IMR-90 (cell line): ENCODE measurements at regions not wholly inside any gene's neighbourhood (a gene's known extent, or its start where the extent isn't known, plus 50 kb on each side); places are given as distances from the start of the nearest gene placed in this dataset.

Source experiments
- BHLHE40 ChIP-seq: fragments of 150-350 bp; IDR thresholded peaks from 2 replicates; pipeline ENCODE4 v1.6.1; 2016; ENCODE audit warnings: mild to moderate bottlenecking, low read depth, low read length
- CEBPB ChIP-seq: IDR thresholded peaks from 2 replicates; pipeline ENCODE4 v1.6.1; 2012; ENCODE audit warnings: low read depth, low read length, improper control_type of control experiment
- CTCF ChIP-seq: conservative IDR thresholded peaks from 2 replicates; pipeline ENCODE4 v1.5.1; 2012; ENCODE audit warnings: mild to moderate bottlenecking, low read depth, low read length, improper control_type of control experiment
- ELK1 ChIP-seq: fragments of 150-350 bp; IDR thresholded peaks from 2 replicates; pipeline ENCODE4 v1.6.1; 2016; ENCODE audit warnings: low read depth, mild to moderate bottlenecking, low read length, moderate library complexity, borderline replicate concordance
- FOS ChIP-seq: fragments of 150-350 bp; IDR thresholded peaks from 2 replicates; pipeline ENCODE4 v1.6.1; 2016; ENCODE audit warnings: low read depth, low read length
- MAFK ChIP-seq: IDR thresholded peaks from 2 replicates; pipeline ENCODE4 v1.6.1; 2012; ENCODE audit warnings: low read depth, low read length, improper control_type of control experiment
- MAZ ChIP-seq: IDR thresholded peaks from 2 replicates; pipeline ENCODE4 v1.6.1; 2012; ENCODE audit warnings: low read depth, mild to moderate bottlenecking, low read length, improper control_type of control experiment, moderate library complexity, borderline replicate concordance
- NFE2L2 ChIP-seq: fragments of 150-350 bp; IDR thresholded peaks from 2 replicates; pipeline ENCODE4 v1.6.1; 2016; ENCODE audit warnings: low read depth, mild to moderate bottlenecking, low read length
- POLR2A ChIP-seq: IDR thresholded peaks from 2 replicates; pipeline ENCODE4 v1.6.1; 2012; ENCODE audit warnings: mild to moderate bottlenecking, low read depth, low read length
- RAD21 ChIP-seq: IDR thresholded peaks from 2 replicates; pipeline ENCODE4 v1.6.1; 2012; ENCODE audit warnings: low read length, improper control_type of control experiment
- RCOR1 ChIP-seq: IDR thresholded peaks from 2 replicates; pipeline ENCODE4 v1.6.1; 2012; ENCODE audit warnings: mild to moderate bottlenecking, low read length, improper control_type of control experiment; ENCODE audit not compliant: insufficient replicate concordance
- RFX5 ChIP-seq: IDR thresholded peaks from 2 replicates; pipeline ENCODE4 v1.8.0; 2012; ENCODE audit warnings: low read depth, mild to moderate bottlenecking, low read length, moderate library complexity
- SMC3 ChIP-seq: fragments of 150-350 bp; IDR thresholded peaks from 2 replicates; pipeline ENCODE4 v1.6.1; 2016; ENCODE audit warnings: low read depth, mild to moderate bottlenecking, antibody characterized with exemption, low read length, moderate library complexity
- USF2 ChIP-seq: fragments of 150-350 bp; IDR thresholded peaks from 2 replicates; pipeline ENCODE4 v1.6.1; 2017; ENCODE audit warnings: mild to moderate bottlenecking, antibody characterized with exemption, low read length, low read depth

- TF ChIP-seq CTCF = no peak
- TF ChIP-seq POLR2A = no peak
- no peak for TF ChIP-seq USF2
- no peak for TF ChIP-seq RFX5
- no peak for TF ChIP-seq CEBPB
- TF ChIP-seq NFE2L2 = no peak
- TF ChIP-seq MAFK = no peak
- no peak for TF ChIP-seq SMC3
- no peak for TF ChIP-seq RAD21
- no peak for TF ChIP-seq BHLHE40
- no peak for TF ChIP-seq MAZ
- TF ChIP-seq ELK1 = no peak
- TF ChIP-seq RCOR1 = no peak
- TF ChIP-seq FOS = no peak
Observed at GRCh38 chr18:41456831-41457230, 498.2 kb upstream of the PIK3C3 start.
